Brain microvascular endothelial cell (primary cell): ENCODE measurements at regions not wholly inside any gene's neighbourhood (a gene's known extent, or its start where the extent isn't known, plus 50 kb on each side); places are given as distances from the start of the nearest gene placed in this dataset.

Source experiments
- DNase-seq: peaks from one replicate; pipeline ENCODE4 v3.0.0-alpha.2; 2020
- H3K27ac ChIP-seq: fragments of 250-450 bp; sonication (Bioruptor Pico); 2 replicates; pipeline ENCODE4 v1.5.1; 2020; ENCODE audit warnings: mild to moderate bottlenecking, moderate library complexity
- H3K27me3 ChIP-seq: fragments of 250-450 bp; sonication (Bioruptor Pico); replicated peaks from 2 replicates; pipeline ENCODE4 v1.5.1; 2020; ENCODE audit warnings: mild to moderate bottlenecking
- H3K36me3 ChIP-seq: fragments of 250-450 bp; sonication (Bioruptor Pico); replicated peaks from 2 replicates; pipeline ENCODE4 v1.5.1; 2020; ENCODE audit warnings: mild to moderate bottlenecking
- H3K4me3 ChIP-seq: 2 replicates; pipeline ENCODE4 v1.5.1; 2011; ENCODE audit warnings: low read depth, mild to moderate bottlenecking, control low read depth, low read length, moderate library complexity
- CTCF ChIP-seq: IDR thresholded peaks from 2 replicates; pipeline ENCODE4 v1.5.1; 2011; ENCODE audit warnings: low read depth, mild to moderate bottlenecking, moderate library complexity, low read length, control low read depth, inconsistent platforms; ENCODE audit errors: missing control alignments
- in situ Hi-C: cut with HindIII; loops from 2 replicates; pipeline ENCODE4 v1.10.0; 2017; ENCODE audit warnings: low sequenced_read_pairs, low pct_ligation_motif_present

- no peak for TF ChIP-seq CTCF
- no peak for DNase-seq
- Histone ChIP-seq H3K27ac (no peak overlapping the region), H3K27me3 (no peaks in the 10 kb centered on the region), H3K4me3 (no peak overlapping the region), H3K36me3 (no peaks in the 10 kb centered on the region)
- in situ Hi-C loops, result no loop called here
These were observed 722.0 kb downstream of the KCNJ2 start for GRCh38 chr17:70891306-70891705.

- TF ChIP-seq CTCF, result no peak
- in situ Hi-C loops, result no loop called here
- DNase-seq, result no peak
- Histone ChIP-seq H3K4me3 (no peak overlapping the region), H3K27ac (no peak overlapping the region), H3K27me3 (no peaks in the 10 kb centered on the region), H3K36me3 (no peaks in the 10 kb centered on the region)
These were observed 723.2 kb downstream of the KCNJ2 start for GRCh38 chr17:70892527-70892926.

GRCh38 chr17:70896843-70897242 is 727.5 kb downstream of the KCNJ2 start:
- Histone ChIP-seq H3K27ac (no peak overlapping the region), H3K27me3 (no peaks in the 10 kb centered on the region), H3K36me3 (no peaks in the 10 kb centered on the region), H3K4me3 (no peak overlapping the region)
- TF ChIP-seq CTCF, result peak; percentile 12
- in situ Hi-C loops, result no loop called here
- no peak for DNase-seq

GRCh38 chr17:70897446-70897845 is 728.1 kb downstream of the KCNJ2 start:
- in situ Hi-C loops, result no loop called here
- Histone ChIP-seq H3K4me3 (no peak overlapping the region), H3K27ac (no peak overlapping the region), H3K36me3 (no peaks in the 10 kb centered on the region), H3K27me3 (no peaks in the 10 kb centered on the region)
- DNase-seq, result no peak
- no peak for TF ChIP-seq CTCF

GRCh38 chr17:70901870-70902269 is 732.5 kb downstream of the KCNJ2 start:
- in situ Hi-C loops, result no loop called here
- DNase-seq, result no peak

More at GRCh38 chr17:70901870-70902269, 732.5 kb downstream of the KCNJ2 start:
- Histone ChIP-seq H3K36me3 (no peaks in the 10 kb centered on the region), H3K27ac (no peak overlapping the region), H3K4me3 (no peak overlapping the region), H3K27me3 (no peaks in the 10 kb centered on the region)
- no peak for TF ChIP-seq CTCF
